ENCODE measurements at regions not wholly inside any gene's neighbourhood (a gene's known extent, or its start where the extent isn't known, plus 50 kb on each side); places are given as distances from the start of the nearest gene placed in this dataset.

GRCh38 chr2:242032780-242033656, 163.5 kb downstream of the RTP5 start:
- ATAC-seq (replicated peaks in 1 of 4) (no peak), DNase-seq (peak in 1 of 35 experiments; percentile 13)
- H3K4me3 ChIP-seq (ENCODE audit: control insufficient read depth in 1 of 2, extremely low read depth in 1 of 2, low read length in 1 of 2), result no peak overlapping the region
- Mint-ChIP-seq H3K4me3 (peak overlapping the region in 2 of 3 donors; percentile 0 to 34), H3K36me3 (peaks cover 28% of the 10 kb centered on the region), H3K27ac (peak overlapping the region; percentile 91 to 97), H3K9me3 (no peaks in the 10 kb centered on the region), H3K27me3 (peaks cover 0 to 23% of the 10 kb centered on the region in 2 donors), H3K4me1 (peaks cover 53 to 58% (median 54%) of the 10 kb centered on the region in 3 donors)
- WGBS (ENCODE audit: insufficient coverage), result 88% methylated on average over 12 of the region's 20 CpGs
- H3K27ac ChIP-seq (ENCODE audit: low read length), result no peak overlapping the region
- no peaks in the 10 kb centered on the region for H3K36me3 ChIP-seq (ENCODE audit: control insufficient read depth in 2 of 2, extremely low read depth in 1 of 2, insufficient read depth in 1 of 2, low read length in 1 of 2)
- no peaks in the 10 kb centered on the region for H3K9me3 ChIP-seq
- peaks cover 0 to 55% of the 10 kb centered on the region in 2 experiments for H3K27me3 ChIP-seq (replicated peaks in 1 of 2; ENCODE audit: control insufficient read depth in 2 of 2, extremely low read depth in 1 of 2, insufficient read depth in 2 of 2, low read length in 1 of 2)
- peaks cover 20 to 49% of the 10 kb centered on the region in 2 experiments for H3K4me1 ChIP-seq (ENCODE audit: control insufficient read depth in 1 of 2, extremely low read depth in 1 of 2, insufficient read depth in 2 of 2, low read length in 2 of 2)
- CTCF ChIA-PET, result no interaction called here
- POLR2A ChIA-PET, result no interaction called here

GRCh38 chr2:242034138-242034537, 164.6 kb downstream of the RTP5 start:
- WGBS (ENCODE audit: insufficient coverage), result 90% methylated on average over 2 of the region's 6 CpGs
- ChIA-PET CTCF (no interaction called here), POLR2A (no interaction called here)
- no peak for DNase-seq
- H3K27me3 ChIP-seq (replicated peaks in 1 of 2; ENCODE audit: control insufficient read depth in 2 of 2, extremely low read depth in 1 of 2, insufficient read depth in 2 of 2, low read length in 1 of 2), result peaks cover 0 to 56% of the 10 kb centered on the region in 2 experiments
- Mint-ChIP-seq H3K4me1 (peaks cover 47 to 52% (median 47%) of the 10 kb centered on the region in 3 donors), H3K36me3 (peaks cover 22% of the 10 kb centered on the region), H3K9me3 (no peaks in the 10 kb centered on the region), H3K27ac (peak overlapping the region; percentile 59 to 66), H3K4me3 (peak overlapping the region in 2 of 3 donors; percentile 29 to 34), H3K27me3 (peaks cover 0 to 27% of the 10 kb centered on the region in 2 donors)
- H3K4me3 ChIP-seq (ENCODE audit: control insufficient read depth in 1 of 2, extremely low read depth in 1 of 2, low read length in 1 of 2), result no peak overlapping the region
- H3K27ac ChIP-seq (ENCODE audit: low read length), result no peak overlapping the region
- ATAC-seq (replicated peaks in 1 of 4), result no peak
- H3K4me1 ChIP-seq (ENCODE audit: control insufficient read depth in 1 of 2, extremely low read depth in 1 of 2, insufficient read depth in 2 of 2, low read length in 2 of 2), result peaks cover 20 to 44% of the 10 kb centered on the region in 2 experiments
- no peaks in the 10 kb centered on the region for H3K36me3 ChIP-seq (ENCODE audit: control insufficient read depth in 2 of 2, extremely low read depth in 1 of 2, insufficient read depth in 1 of 2, low read length in 1 of 2)
- H3K9me3 ChIP-seq, result no peaks in the 10 kb centered on the region

GRCh38 chr2:242034996-242035814, 165.7 kb downstream of the RTP5 start:
- peaks cover 17 to 33% of the 10 kb centered on the region in 2 experiments for H3K4me1 ChIP-seq (ENCODE audit: control insufficient read depth in 1 of 2, extremely low read depth in 1 of 2, insufficient read depth in 2 of 2, low read length in 2 of 2)
- ChIA-PET POLR2A (no interaction called here), CTCF (no interaction called here)
- Mint-ChIP-seq H3K36me3 (peaks cover 12% of the 10 kb centered on the region), H3K27ac (no peak overlapping the region), H3K27me3 (peaks cover 0 to 27% of the 10 kb centered on the region in 2 donors), H3K4me1 (peaks cover 36 to 41% (median 36%) of the 10 kb centered on the region in 3 donors), H3K9me3 (no peaks in the 10 kb centered on the region), H3K4me3 (no peak overlapping the region)
- peaks cover 0 to 59% of the 10 kb centered on the region in 2 experiments for H3K27me3 ChIP-seq (replicated peaks in 1 of 2; ENCODE audit: control insufficient read depth in 2 of 2, extremely low read depth in 1 of 2, insufficient read depth in 2 of 2, low read length in 1 of 2)
- ATAC-seq (replicated peaks in 1 of 4) (no peak), DNase-seq (no peak)
- no peak overlapping the region for H3K4me3 ChIP-seq (ENCODE audit: control insufficient read depth in 1 of 2, extremely low read depth in 1 of 2, low read length in 1 of 2)
- no peaks in the 10 kb centered on the region for H3K36me3 ChIP-seq (ENCODE audit: control insufficient read depth in 2 of 2, extremely low read depth in 1 of 2, insufficient read depth in 1 of 2, low read length in 1 of 2)
- H3K9me3 ChIP-seq, result no peaks in the 10 kb centered on the region
- no peak overlapping the region for H3K27ac ChIP-seq (ENCODE audit: low read length)
- 91% methylated on average over 28 of the region's 37 CpGs for WGBS (ENCODE audit: insufficient coverage)

GRCh38 chr2:242035858-242036652, 166.5 kb downstream of the RTP5 start:
- Mint-ChIP-seq H3K36me3 (peaks cover 5% of the 10 kb centered on the region), H3K4me1 (peaks cover 27 to 32% (median 28%) of the 10 kb centered on the region in 3 donors), H3K27me3 (peaks cover 0 to 26% of the 10 kb centered on the region in 2 donors), H3K27ac (peak overlapping the region in 1 of 2 donors; percentile 20), H3K9me3 (no peaks in the 10 kb centered on the region), H3K4me3 (no peak overlapping the region)
- Histone ChIP-seq H3K27ac (ENCODE audit: low read length) (no peak overlapping the region), H3K36me3 (ENCODE audit: control insufficient read depth in 2 of 2, extremely low read depth in 1 of 2, insufficient read depth in 1 of 2, low read length in 1 of 2) (no peaks in the 10 kb centered on the region), H3K4me1 (ENCODE audit: control insufficient read depth in 1 of 2, extremely low read depth in 1 of 2, insufficient read depth in 2 of 2, low read length in 2 of 2) (peaks cover 9 to 25% of the 10 kb centered on the region in 2 experiments), H3K27me3 (replicated peaks in 1 of 2; ENCODE audit: control insufficient read depth in 2 of 2, extremely low read depth in 1 of 2, insufficient read depth in 2 of 2, low read length in 1 of 2) (peaks cover 0 to 60% of the 10 kb centered on the region in 2 experiments), H3K4me3 (ENCODE audit: control insufficient read depth in 1 of 2, extremely low read depth in 1 of 2, low read length in 1 of 2) (no peak overlapping the region), H3K9me3 (no peaks in the 10 kb centered on the region)
- no peak for ATAC-seq (replicated peaks in 1 of 4)
- DNase-seq, result no peak
- 88% methylated on average over 9 of the region's 17 CpGs for whole genome bisulfite sequencing (ENCODE audit: insufficient coverage)
- ChIA-PET POLR2A (no interaction called here), CTCF (no interaction called here)

- POLR2A ChIA-PET, result no interaction called here
- WGBS (ENCODE audit: insufficient coverage), result 97% methylated on average over 5 of the region's 7 CpGs
- H3K36me3 Mint-ChIP-seq, result peaks cover 1% of the 10 kb centered on the region
- peaks cover 0 to 66% of the 10 kb centered on the region in 2 experiments for H3K27me3 ChIP-seq (replicated peaks in 1 of 2; ENCODE audit: control insufficient read depth in 2 of 2, extremely low read depth in 1 of 2, insufficient read depth in 2 of 2, low read length in 1 of 2)
- DNase-seq (no peak), ATAC-seq (replicated peaks in 1 of 4) (no peak)
- H3K27me3 Mint-ChIP-seq, result peaks cover 0 to 30% of the 10 kb centered on the region in 2 donors
- H3K27ac ChIP-seq (ENCODE audit: low read length), result no peak overlapping the region
- H3K9me3 Mint-ChIP-seq, result no peaks in the 10 kb centered on the region
- H3K9me3 ChIP-seq, result no peaks in the 10 kb centered on the region
- no peaks in the 10 kb centered on the region for H3K36me3 ChIP-seq (ENCODE audit: control insufficient read depth in 2 of 2, extremely low read depth in 1 of 2, insufficient read depth in 1 of 2, low read length in 1 of 2)
- H3K4me1 Mint-ChIP-seq, result peaks cover 22 to 27% (median 22%) of the 10 kb centered on the region in 3 donors
- peaks cover 6 to 19% of the 10 kb centered on the region in 2 experiments for H3K4me1 ChIP-seq (ENCODE audit: control insufficient read depth in 1 of 2, extremely low read depth in 1 of 2, insufficient read depth in 2 of 2, low read length in 2 of 2)
- no peak overlapping the region for H3K4me3 ChIP-seq (ENCODE audit: control insufficient read depth in 1 of 2, extremely low read depth in 1 of 2, low read length in 1 of 2)
- CTCF ChIA-PET, result no interaction called here
- no peak overlapping the region for H3K4me3 Mint-ChIP-seq
- peak overlapping the region in 1 of 2 donors; percentile 61 for H3K27ac Mint-ChIP-seq
Measured at GRCh38 chr2:242036653-242036950, 167.1 kb downstream of the RTP5 start.
